ENCODE measurements at regions not wholly inside any gene's neighbourhood (a gene's known extent, or its start where the extent isn't known, plus 50 kb on each side); places are given as distances from the start of the nearest gene placed in this dataset.

DNA sequence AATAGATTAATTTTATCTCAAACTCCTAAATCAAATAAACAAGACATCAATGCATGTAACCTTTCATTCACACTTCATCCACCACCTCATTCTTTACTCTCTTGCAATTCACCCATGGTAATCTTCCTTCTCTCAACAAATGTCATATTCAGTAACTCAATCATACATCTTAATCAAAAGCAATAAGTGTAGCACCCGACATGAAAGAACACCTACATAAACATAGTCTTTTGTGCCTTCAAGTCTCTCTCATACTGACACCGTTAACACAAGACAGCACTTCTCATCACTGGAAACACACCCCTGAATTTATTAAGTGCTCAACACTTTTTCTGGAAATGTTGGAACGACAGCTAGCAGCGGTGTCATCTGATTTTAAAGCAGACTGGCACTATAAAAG, 225.9 kb downstream of the TTLL7 start:
- WGBS (ENCODE audit: insufficient coverage), result 45% methylated on average over 1 of the region's 4 CpGs

DNA sequence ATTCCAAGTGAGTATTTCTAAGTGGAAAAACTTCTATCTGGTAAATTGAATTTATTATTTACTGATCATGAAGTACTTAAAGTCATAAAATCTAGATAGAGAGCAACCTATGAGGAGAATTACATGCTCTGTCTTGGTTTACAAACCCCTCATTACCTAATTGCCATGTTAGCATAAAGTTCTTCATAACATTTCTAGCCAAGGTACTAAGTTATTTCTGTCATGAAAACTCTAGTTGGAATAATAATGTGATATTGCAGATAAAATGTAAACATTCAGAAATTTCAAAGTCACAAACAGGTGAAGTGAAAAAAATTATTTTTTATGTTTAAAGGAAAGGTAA, 228.6 kb downstream of the TTLL7 start:
- no peaks in the 10 kb centered on the region for H3K4me1 ChIP-seq (ENCODE audit: control insufficient read depth, insufficient read depth, low read length)
- no peaks in the 10 kb centered on the region for H3K9me3 ChIP-seq (replicated peaks; ENCODE audit: control insufficient read depth, low read depth, low read length)
- H3K27me3 ChIP-seq (ENCODE audit: control insufficient read depth, insufficient read depth, low read length), result no peaks in the 10 kb centered on the region
- no peaks in the 10 kb centered on the region for H3K36me3 ChIP-seq (ENCODE audit: control insufficient read depth, insufficient read depth, low read length)
- H3K27ac ChIP-seq (ENCODE audit: low read length), result no peak overlapping the region
- no peak overlapping the region for H3K4me3 ChIP-seq (ENCODE audit: low read length)
- no peak for DNase-seq

More for the DNA sequence above, 225.9 kb downstream of the TTLL7 start:
- H3K9me3 ChIP-seq (replicated peaks; ENCODE audit: control insufficient read depth, low read depth, low read length), result no peaks in the 10 kb centered on the region
- H3K36me3 ChIP-seq (ENCODE audit: control insufficient read depth, insufficient read depth, low read length), result no peaks in the 10 kb centered on the region
- no peak overlapping the region for H3K27ac ChIP-seq (ENCODE audit: low read length)
- H3K4me3 ChIP-seq (ENCODE audit: low read length), result no peak overlapping the region
- no peak for DNase-seq
- no peaks in the 10 kb centered on the region for H3K4me1 ChIP-seq (ENCODE audit: control insufficient read depth, insufficient read depth, low read length)
- H3K27me3 ChIP-seq (ENCODE audit: control insufficient read depth, insufficient read depth, low read length), result no peaks in the 10 kb centered on the region

DNA sequence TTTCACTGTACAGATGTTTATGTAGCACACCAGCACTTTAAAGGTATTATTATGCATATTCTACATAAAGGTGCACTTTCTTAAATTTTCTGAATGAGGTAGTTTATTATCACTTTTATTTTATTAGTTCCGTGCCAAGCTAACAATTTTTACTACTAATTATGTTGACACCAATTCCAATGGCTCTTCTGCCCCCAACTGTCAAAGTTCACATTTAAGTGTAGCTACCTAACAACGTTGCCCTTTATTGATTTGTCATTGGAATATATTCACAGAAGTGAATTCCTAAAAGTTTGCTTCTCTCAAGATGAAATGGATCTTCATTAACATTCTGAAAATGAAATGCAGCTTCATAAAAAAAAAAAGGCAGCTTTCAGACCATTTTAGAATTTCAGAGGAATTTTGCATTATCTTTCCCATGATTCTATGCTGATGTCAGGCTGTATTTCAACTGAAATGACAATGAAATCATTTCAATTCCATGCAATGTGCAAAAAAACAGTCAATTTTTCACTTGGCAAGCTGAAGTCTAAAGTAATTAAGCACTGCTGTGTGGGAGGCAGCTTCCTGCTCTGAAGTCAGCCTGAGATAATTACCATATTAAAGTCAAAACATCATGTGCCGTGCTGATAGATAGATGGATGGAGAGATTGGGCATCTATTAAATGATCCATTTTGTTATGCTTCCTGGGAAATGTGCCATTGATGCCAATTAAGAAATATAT, 229.2 kb downstream of the TTLL7 start:
- no peak overlapping the region for H3K4me3 ChIP-seq (ENCODE audit: low read length)
- no peaks in the 10 kb centered on the region for H3K4me1 ChIP-seq (ENCODE audit: control insufficient read depth, insufficient read depth, low read length)
- DNase-seq, result no peak
- H3K36me3 ChIP-seq (ENCODE audit: control insufficient read depth, insufficient read depth, low read length), result no peaks in the 10 kb centered on the region
- no CpG with 5 or more reads among the region's 3 CpGs for WGBS (ENCODE audit: insufficient coverage)
- no peaks in the 10 kb centered on the region for H3K9me3 ChIP-seq (replicated peaks; ENCODE audit: control insufficient read depth, low read depth, low read length)
- H3K27ac ChIP-seq (ENCODE audit: low read length), result no peak overlapping the region
- no peaks in the 10 kb centered on the region for H3K27me3 ChIP-seq (ENCODE audit: control insufficient read depth, insufficient read depth, low read length)

DNA sequence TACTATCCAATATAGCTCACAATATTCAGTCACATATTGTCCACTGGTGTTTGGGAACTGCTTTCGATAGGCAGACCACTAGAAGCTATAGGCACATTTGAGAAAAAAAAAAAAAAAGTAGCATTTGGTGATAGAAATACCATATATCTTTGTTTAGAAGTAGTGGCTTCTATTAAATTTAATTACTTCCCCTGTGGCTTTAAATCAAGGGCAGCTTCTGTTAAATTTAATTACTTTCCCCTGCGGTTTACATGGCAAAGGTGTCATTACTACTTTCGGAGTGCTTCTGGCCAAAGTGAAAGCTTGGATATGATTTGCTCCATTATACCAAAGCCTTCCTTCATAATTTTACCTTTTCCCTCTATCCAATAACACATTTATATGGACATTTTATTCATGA, 229.9 kb downstream of the TTLL7 start:
- Histone ChIP-seq H3K4me1 (ENCODE audit: control insufficient read depth, insufficient read depth, low read length) (no peaks in the 10 kb centered on the region), H3K27me3 (ENCODE audit: control insufficient read depth, insufficient read depth, low read length) (no peaks in the 10 kb centered on the region), H3K36me3 (ENCODE audit: control insufficient read depth, insufficient read depth, low read length) (no peaks in the 10 kb centered on the region), H3K27ac (ENCODE audit: low read length) (no peak overlapping the region), H3K9me3 (replicated peaks; ENCODE audit: control insufficient read depth, low read depth, low read length) (no peaks in the 10 kb centered on the region), H3K4me3 (ENCODE audit: low read length) (no peak overlapping the region)
- DNase-seq, result no peak
- WGBS (ENCODE audit: insufficient coverage), result no CpG with 5 or more reads among the region's 3 CpGs

DNA sequence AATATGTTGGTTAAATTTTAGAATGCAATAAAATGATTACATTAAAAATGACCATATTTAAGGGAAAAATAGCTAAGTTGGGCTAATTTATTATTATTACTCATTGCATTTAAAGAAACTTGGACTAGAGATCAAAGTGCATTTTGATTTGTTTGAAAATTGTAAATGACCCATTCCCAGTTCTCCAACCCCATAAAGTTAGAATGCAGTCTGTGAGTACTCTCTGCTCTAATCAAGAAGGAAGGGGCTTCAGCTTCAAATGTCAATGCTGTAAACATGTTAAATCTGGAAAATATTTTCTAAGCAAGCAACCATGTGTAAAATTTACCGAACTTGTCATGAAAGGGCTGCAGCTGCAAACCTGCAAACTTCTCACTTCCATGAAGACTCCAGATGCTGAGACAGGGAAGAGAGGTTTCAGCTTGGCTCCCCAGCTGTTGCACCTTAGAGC, 232.7 kb downstream of the TTLL7 start:
- peaks cover 9% of the 10 kb centered on the region for H3K4me1 ChIP-seq (ENCODE audit: control insufficient read depth, insufficient read depth, low read length)
- no peak for DNase-seq
- H3K36me3 ChIP-seq (ENCODE audit: control insufficient read depth, insufficient read depth, low read length), result no peaks in the 10 kb centered on the region
- H3K27me3 ChIP-seq (ENCODE audit: control insufficient read depth, insufficient read depth, low read length), result no peaks in the 10 kb centered on the region
- no peaks in the 10 kb centered on the region for H3K9me3 ChIP-seq (replicated peaks; ENCODE audit: control insufficient read depth, low read depth, low read length)
- H3K27ac ChIP-seq (ENCODE audit: low read length), result no peak overlapping the region
- H3K4me3 ChIP-seq (ENCODE audit: low read length), result no peak overlapping the region
- 20% methylated on average over 1 of the region's 1 CpG for whole genome bisulfite sequencing (ENCODE audit: insufficient coverage)

DNA sequence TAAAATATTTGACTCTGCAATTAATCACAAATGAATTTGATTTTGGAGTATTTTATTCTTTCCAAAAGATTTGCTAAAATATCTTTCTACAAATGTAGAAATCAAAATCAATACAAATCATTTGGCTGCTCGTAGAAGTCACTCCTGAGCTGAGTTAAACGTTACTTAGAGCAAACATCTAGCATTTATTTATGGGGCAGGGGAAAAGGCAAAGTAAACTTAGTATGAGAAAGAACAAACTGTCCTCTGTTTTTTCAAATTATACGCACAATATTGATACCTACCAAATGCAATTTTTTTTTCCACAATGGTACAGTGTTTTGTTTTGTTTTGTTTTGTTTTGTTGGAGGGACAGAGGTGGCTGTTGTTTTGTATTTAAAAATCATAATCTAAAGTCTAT, 233.8 kb downstream of the TTLL7 start:
- H3K36me3 ChIP-seq (ENCODE audit: control insufficient read depth, insufficient read depth, low read length), result no peaks in the 10 kb centered on the region
- WGBS (ENCODE audit: insufficient coverage), result no CpG with 5 or more reads among the region's 3 CpGs

DNA sequence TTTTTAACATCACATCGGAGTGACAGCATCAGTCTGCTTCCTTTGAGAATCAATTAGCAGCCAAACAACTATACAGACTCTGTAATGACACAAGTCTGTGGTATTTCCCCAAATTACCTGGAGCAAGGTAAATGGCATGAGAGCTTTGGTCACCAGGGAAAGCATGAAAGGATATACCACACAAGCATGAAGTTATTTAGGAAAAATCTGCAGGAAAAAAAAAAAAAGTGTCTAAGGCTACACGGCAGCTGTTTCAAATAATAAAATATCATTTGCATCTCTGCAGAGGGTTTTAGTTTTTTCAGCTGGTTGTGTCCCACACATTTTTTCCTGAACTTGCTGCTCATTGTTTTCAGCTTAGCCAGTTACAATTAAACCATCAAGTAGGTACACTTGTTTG, 234.7 kb downstream of the TTLL7 start:
- 60% methylated on average over 1 of the region's 2 CpGs for WGBS (ENCODE audit: insufficient coverage)

More for the DNA sequence above, 233.8 kb downstream of the TTLL7 start:
- Histone ChIP-seq H3K27me3 (ENCODE audit: control insufficient read depth, insufficient read depth, low read length) (no peaks in the 10 kb centered on the region), H3K4me3 (ENCODE audit: low read length) (no peak overlapping the region), H3K4me1 (ENCODE audit: control insufficient read depth, insufficient read depth, low read length) (peaks cover 20% of the 10 kb centered on the region), H3K9me3 (replicated peaks; ENCODE audit: control insufficient read depth, low read depth, low read length) (no peaks in the 10 kb centered on the region), H3K27ac (ENCODE audit: low read length) (no peak overlapping the region)
- no peak for DNase-seq

DNA sequence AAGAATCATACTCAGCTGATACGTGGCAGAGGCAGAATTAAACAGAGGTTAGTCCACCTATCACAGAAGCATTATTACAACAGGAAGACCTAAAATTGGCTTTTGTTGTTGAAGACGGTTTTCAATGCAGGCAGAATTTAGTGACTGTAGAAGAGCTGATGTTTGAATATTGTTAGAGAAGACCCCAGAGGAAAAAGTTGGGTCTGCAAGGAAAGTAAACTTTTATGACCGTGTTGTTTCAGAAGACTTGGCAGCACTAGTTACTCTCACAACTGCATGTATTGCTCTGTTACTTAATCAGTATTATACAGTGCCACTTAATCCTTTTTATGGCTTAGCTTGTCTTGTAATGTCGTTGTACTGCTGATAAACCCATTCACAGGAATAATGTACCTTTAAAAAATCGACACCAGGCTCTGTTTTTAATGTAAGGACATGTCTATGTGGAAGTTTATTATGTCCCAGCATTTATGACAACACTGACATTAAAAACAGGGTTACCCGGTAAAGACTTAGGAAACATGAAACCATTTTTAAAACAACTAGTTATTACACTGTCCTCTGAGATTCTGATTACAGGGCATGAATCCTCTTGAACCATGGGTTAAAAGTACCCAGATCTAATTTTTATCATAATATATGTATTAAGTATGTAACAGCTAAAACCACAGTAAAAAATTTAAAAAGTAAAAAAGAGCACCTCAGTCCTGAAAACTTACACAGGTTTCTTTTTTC, 235.4 kb downstream of the TTLL7 start:
- peak; percentile 56 for DNase-seq
- H3K27me3 ChIP-seq (ENCODE audit: control insufficient read depth, insufficient read depth, low read length), result no peaks in the 10 kb centered on the region
- H3K4me3 ChIP-seq (ENCODE audit: low read length), result no peak overlapping the region
- no CpG with 5 or more reads among the region's 6 CpGs for WGBS (ENCODE audit: insufficient coverage)
- no peaks in the 10 kb centered on the region for H3K9me3 ChIP-seq (replicated peaks; ENCODE audit: control insufficient read depth, low read depth, low read length)
- no peak overlapping the region for H3K27ac ChIP-seq (ENCODE audit: low read length)
- peaks cover 21% of the 10 kb centered on the region for H3K4me1 ChIP-seq (ENCODE audit: control insufficient read depth, insufficient read depth, low read length)
- H3K36me3 ChIP-seq (ENCODE audit: control insufficient read depth, insufficient read depth, low read length), result no peaks in the 10 kb centered on the region

More for the DNA sequence above, 234.7 kb downstream of the TTLL7 start:
- H3K4me3 ChIP-seq (ENCODE audit: low read length), result no peak overlapping the region
- no peak overlapping the region for H3K27ac ChIP-seq (ENCODE audit: low read length)
- no peaks in the 10 kb centered on the region for H3K27me3 ChIP-seq (ENCODE audit: control insufficient read depth, insufficient read depth, low read length)
- peak; percentile 31 for DNase-seq
- H3K9me3 ChIP-seq (replicated peaks; ENCODE audit: control insufficient read depth, low read depth, low read length), result no peaks in the 10 kb centered on the region
- H3K36me3 ChIP-seq (ENCODE audit: control insufficient read depth, insufficient read depth, low read length), result no peaks in the 10 kb centered on the region
- H3K4me1 ChIP-seq (ENCODE audit: control insufficient read depth, insufficient read depth, low read length), result peaks cover 21% of the 10 kb centered on the region

DNA sequence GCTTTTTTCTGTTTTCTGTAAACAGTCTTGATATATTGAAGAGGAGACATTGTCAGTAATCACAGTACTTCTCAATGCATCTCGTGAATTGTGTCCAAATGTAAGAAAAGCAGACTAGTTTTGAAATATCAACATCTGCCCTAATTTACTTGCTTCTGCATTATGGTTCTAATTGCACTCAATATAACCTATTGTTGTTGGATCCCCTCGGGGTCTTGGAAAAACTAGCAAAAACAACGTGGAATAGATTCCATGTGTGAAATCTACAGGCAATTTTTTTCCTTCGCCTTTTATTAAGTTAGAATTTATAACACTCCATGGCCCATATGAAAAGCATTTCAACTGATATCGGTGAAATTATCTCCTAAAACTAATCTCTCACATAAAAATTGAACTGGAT, 236.5 kb downstream of the TTLL7 start:
- H3K27ac ChIP-seq (ENCODE audit: low read length), result no peak overlapping the region
- no peaks in the 10 kb centered on the region for H3K36me3 ChIP-seq (ENCODE audit: control insufficient read depth, insufficient read depth, low read length)
- H3K4me1 ChIP-seq (ENCODE audit: control insufficient read depth, insufficient read depth, low read length), result peaks cover 21% of the 10 kb centered on the region
- no peak overlapping the region for H3K4me3 ChIP-seq (ENCODE audit: low read length)
- H3K27me3 ChIP-seq (ENCODE audit: control insufficient read depth, insufficient read depth, low read length), result no peaks in the 10 kb centered on the region
- no CpG with 5 or more reads among the region's 5 CpGs for WGBS (ENCODE audit: insufficient coverage)
- peak; percentile 79 for DNase-seq
- H3K9me3 ChIP-seq (replicated peaks; ENCODE audit: control insufficient read depth, low read depth, low read length), result no peaks in the 10 kb centered on the region

DNA sequence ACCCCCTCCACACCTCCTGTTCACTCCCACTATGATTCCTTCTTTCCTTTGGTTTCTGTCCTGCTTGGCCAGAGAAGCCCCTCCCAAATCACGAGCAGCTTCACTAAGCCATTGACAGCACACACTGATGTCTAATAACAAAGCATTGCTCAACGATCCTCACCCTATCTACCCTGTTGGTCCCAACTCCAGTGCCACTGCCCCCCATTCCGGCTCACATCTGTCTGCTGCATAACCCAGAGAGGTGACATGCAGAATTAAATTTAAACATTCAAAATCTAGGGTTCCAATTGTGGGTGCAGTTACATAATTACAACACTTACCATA, 236.9 kb downstream of the TTLL7 start:
- Histone ChIP-seq H3K4me3 (ENCODE audit: low read length) (no peak overlapping the region), H3K27me3 (ENCODE audit: control insufficient read depth, insufficient read depth, low read length) (no peaks in the 10 kb centered on the region), H3K9me3 (replicated peaks; ENCODE audit: control insufficient read depth, low read depth, low read length) (no peaks in the 10 kb centered on the region), H3K4me1 (ENCODE audit: control insufficient read depth, insufficient read depth, low read length) (peaks cover 21% of the 10 kb centered on the region), H3K27ac (ENCODE audit: low read length) (peak overlapping the region; percentile 11), H3K36me3 (ENCODE audit: control insufficient read depth, insufficient read depth, low read length) (no peaks in the 10 kb centered on the region)
- no peak for DNase-seq
- WGBS (ENCODE audit: insufficient coverage), result 24% methylated on average over 2 of the region's 3 CpGs

All from muscle of leg (tissue), 3 donors.